ENCODE measurements at regions not wholly inside any gene's neighbourhood (a gene's known extent, or its start where the extent isn't known, plus 50 kb on each side); places are given as distances from the start of the nearest gene placed in this dataset.

- DNase-seq (ENCODE audit: low spot score), result no peak
These were observed 304.7 kb downstream of the ZEB2 start for GRCh38 chr2:144215207-144215606.

GRCh38 chr2:144213797-144214196, 306.1 kb downstream of the ZEB2 start:
- DNase-seq (ENCODE audit: low spot score), result no peak

GRCh38 chr2:144211826-144212225, 308.1 kb downstream of the ZEB2 start:
- no peak for DNase-seq (ENCODE audit: low spot score)

GRCh38 chr2:144211065-144211464, 308.9 kb downstream of the ZEB2 start:
- no peak for DNase-seq (ENCODE audit: low spot score)

GRCh38 chr2:144210076-144210475, 309.8 kb downstream of the ZEB2 start:
- DNase-seq (ENCODE audit: low spot score), result no peak

GRCh38 chr2:144208924-144209323, 311.0 kb downstream of the ZEB2 start:
- DNase-seq (ENCODE audit: low spot score), result no peak

GRCh38 chr2:144206019-144206418, 313.9 kb downstream of the ZEB2 start:
- no peak for DNase-seq (ENCODE audit: low spot score)

- no peak for DNase-seq (ENCODE audit: low spot score)
These were observed 318.0 kb downstream of the ZEB2 start for GRCh38 chr2:144201868-144202468.

- DNase-seq (ENCODE audit: low spot score), result no peak
These were observed 318.8 kb downstream of the ZEB2 start for GRCh38 chr2:144201126-144201525.

- DNase-seq (ENCODE audit: low spot score), result no peak
These were observed 321.8 kb downstream of the ZEB2 start for GRCh38 chr2:144198116-144198515.

- no peak for DNase-seq (ENCODE audit: low spot score)
These were observed 325.4 kb downstream of the ZEB2 start for GRCh38 chr2:144194326-144195071.

GRCh38 chr2:144190908-144191605, 328.9 kb downstream of the ZEB2 start:
- no peak for DNase-seq (ENCODE audit: low spot score)

GRCh38 chr2:144183727-144184126, 336.2 kb downstream of the ZEB2 start:
- no peak for DNase-seq (ENCODE audit: low spot score)

GRCh38 chr2:144181001-144181400, 338.9 kb downstream of the ZEB2 start:
- no peak for DNase-seq (ENCODE audit: low spot score)

GRCh38 chr2:144180131-144180530, 339.8 kb downstream of the ZEB2 start:
- DNase-seq (ENCODE audit: low spot score), result no peak

- DNase-seq (ENCODE audit: low spot score), result no peak
These were observed 349.7 kb downstream of the ZEB2 start for GRCh38 chr2:144170179-144170578.

GRCh38 chr2:144166743-144167142, 353.2 kb downstream of the ZEB2 start:
- no peak for DNase-seq (ENCODE audit: low spot score)

- no peak for DNase-seq (ENCODE audit: low spot score)
These were observed 354.2 kb downstream of the ZEB2 start for GRCh38 chr2:144165599-144166250.

GRCh38 chr2:144163592-144163991, 356.3 kb downstream of the ZEB2 start:
- DNase-seq (ENCODE audit: low spot score), result no peak

- DNase-seq (ENCODE audit: low spot score), result no peak
These were observed 357.3 kb downstream of the ZEB2 start for GRCh38 chr2:144162652-144163051.

GRCh38 chr2:144161061-144161460, 358.9 kb downstream of the ZEB2 start:
- DNase-seq (ENCODE audit: low spot score), result peak; percentile 58

- no peak for DNase-seq (ENCODE audit: low spot score)
These were observed 360.7 kb downstream of the ZEB2 start for GRCh38 chr2:144159240-144159639.

GRCh38 chr2:144158096-144158495, 361.8 kb downstream of the ZEB2 start:
- DNase-seq (ENCODE audit: low spot score), result no peak
